ENCODE measurements at regions not wholly inside any gene's neighbourhood (a gene's known extent, or its start where the extent isn't known, plus 50 kb on each side); places are given as distances from the start of the nearest gene placed in this dataset.
"Not testable (repeated sequence)": the region's sequence is repeated elsewhere in the genome, so short reads cannot be mapped to it uniquely, and the experiment has no call there.

DNA sequence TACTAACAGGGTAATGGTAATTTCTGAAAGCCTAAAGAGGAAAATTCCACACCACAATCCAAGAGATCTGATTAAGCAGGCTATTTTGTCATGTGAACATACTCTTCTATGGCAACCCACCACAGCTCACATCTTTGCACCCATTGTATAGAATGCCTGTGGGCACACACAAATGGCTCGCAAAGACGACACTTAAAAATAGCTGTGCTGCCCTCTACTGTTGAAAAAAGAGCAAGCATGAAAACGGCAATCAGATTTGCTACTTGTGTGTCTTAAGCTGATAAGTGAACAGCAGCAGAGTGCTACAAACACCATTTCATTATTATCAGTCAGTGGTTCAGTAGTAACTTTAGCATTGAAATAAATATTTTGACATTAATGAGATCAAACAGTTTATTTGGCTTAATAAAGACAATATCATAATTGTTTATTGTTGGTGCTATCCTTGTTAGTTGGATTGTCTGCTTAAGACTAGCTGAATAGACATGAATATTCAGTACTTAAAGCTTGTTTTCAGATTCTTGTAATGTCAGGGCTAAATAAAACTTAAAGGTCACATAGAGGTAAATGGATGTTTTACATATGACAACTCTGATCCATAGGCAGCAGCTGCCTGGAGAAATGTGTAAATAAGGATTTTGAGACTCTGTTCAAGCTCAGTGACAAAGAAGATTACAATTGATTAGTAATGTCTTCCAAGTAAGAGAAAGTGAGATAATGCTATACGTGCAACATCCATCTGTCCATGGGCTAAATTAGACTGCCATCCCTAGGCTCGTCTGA, 199.1 kb downstream of the LRRN1 start:
- H3K36me3 ChIP-seq (replicated peaks): no peaks in the 10 kb centered on the region
- H3K4me3 ChIP-seq: no peak overlapping the region
- H3K27me3 ChIP-seq (ENCODE audit: low read depth): no peaks in the 10 kb centered on the region
- no peaks in the 10 kb centered on the region for H3K9me3 ChIP-seq
- DNase-seq (ENCODE audit: low spot score in 2 of 2): peak; percentile 49 to 60
- in situ Hi-C loops (cut with MboI; ENCODE audit: low sequenced_read_pairs): no loop called here
- no peaks in the 10 kb centered on the region for H3K4me1 ChIP-seq

DNA sequence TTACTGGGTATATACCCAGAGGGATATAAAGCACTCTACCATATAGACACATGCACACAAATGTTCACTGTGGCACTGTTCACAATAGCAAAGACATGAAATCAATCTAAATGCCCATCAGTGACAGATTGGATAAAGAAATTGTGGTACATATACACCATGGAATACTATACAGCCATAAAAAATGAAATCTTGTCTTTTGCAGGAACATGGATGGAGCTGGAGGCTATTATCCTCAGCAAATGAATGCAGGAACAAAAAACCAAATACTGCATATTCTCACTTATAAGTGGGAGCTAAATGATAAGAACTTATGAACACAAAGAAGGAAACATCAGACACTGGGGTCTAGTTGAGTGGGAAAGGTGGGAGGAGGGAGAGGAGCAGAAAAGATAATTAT, 200.1 kb downstream of the LRRN1 start:
- H3K36me3 ChIP-seq (replicated peaks); H3K27me3 ChIP-seq (ENCODE audit: low read depth); in situ Hi-C loops (cut with MboI; ENCODE audit: low sequenced_read_pairs); H3K9me3 ChIP-seq; DNase-seq (ENCODE audit: low spot score in 2 of 2); H3K4me3 ChIP-seq; H3K4me1 ChIP-seq: not testable (repeated sequence)

DNA sequence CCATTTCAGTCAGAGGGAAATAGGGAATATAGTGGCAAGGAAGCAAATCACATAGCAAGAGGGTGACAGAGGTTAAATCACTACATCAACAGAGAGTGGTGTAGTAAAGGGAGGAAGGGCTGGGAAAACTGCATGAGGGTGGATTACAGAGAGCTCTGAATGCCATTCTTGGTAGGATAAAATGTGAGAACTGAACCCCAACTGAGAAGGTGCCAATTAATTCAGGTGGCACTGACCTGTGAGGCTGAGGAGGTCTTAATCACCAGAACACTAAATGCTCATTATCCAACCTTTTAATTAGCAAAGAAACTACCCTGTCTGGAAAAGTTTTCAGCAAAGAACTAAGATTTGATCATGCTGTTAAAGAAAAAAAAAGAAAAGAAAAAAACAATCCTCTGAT, 202.7 kb downstream of the LRRN1 start:
- in situ Hi-C loops (cut with MboI; ENCODE audit: low sequenced_read_pairs): loop anchor here (25.0 kb wide), 1 partner anchor 790 kb away; no protein-coding TSS in a partner anchor
- no peaks in the 10 kb centered on the region for H3K27me3 ChIP-seq (ENCODE audit: low read depth)
- no peaks in the 10 kb centered on the region for H3K4me1 ChIP-seq
- no peaks in the 10 kb centered on the region for H3K9me3 ChIP-seq
- H3K36me3 ChIP-seq (replicated peaks): no peaks in the 10 kb centered on the region
- no peak for DNase-seq (ENCODE audit: low spot score in 2 of 2)
- H3K4me3 ChIP-seq: no peak overlapping the region

DNA sequence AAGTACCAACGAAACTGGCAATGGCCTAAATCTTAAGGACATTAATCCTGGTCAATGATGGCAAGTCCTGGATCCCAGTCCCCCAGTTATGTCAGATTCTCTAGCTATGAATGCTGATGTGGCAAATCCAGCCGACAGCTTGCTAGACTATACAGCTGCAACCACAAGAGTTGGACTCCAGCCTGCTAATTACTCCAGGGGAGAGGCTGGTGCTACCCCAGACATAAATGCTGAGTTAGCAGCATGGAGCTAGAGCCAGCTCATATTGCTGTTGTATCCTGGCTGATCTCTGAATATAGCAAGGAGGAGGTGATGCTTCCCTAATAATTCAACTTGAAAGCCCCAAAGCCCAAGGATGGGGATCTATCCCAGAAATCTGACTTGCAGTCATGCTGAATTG, 207.1 kb downstream of the LRRN1 start:
- H3K27me3 ChIP-seq (ENCODE audit: low read depth): no peaks in the 10 kb centered on the region
- no peaks in the 10 kb centered on the region for H3K36me3 ChIP-seq (replicated peaks)
- in situ Hi-C loops (cut with MboI; ENCODE audit: low sequenced_read_pairs): loop anchor here (25.0 kb wide), 1 partner anchor 794 kb away; no protein-coding TSS in a partner anchor
- H3K4me1 ChIP-seq: no peaks in the 10 kb centered on the region
- no peaks in the 10 kb centered on the region for H3K9me3 ChIP-seq
- DNase-seq (ENCODE audit: low spot score in 2 of 2): no peak
- H3K4me3 ChIP-seq: no peak overlapping the region

DNA sequence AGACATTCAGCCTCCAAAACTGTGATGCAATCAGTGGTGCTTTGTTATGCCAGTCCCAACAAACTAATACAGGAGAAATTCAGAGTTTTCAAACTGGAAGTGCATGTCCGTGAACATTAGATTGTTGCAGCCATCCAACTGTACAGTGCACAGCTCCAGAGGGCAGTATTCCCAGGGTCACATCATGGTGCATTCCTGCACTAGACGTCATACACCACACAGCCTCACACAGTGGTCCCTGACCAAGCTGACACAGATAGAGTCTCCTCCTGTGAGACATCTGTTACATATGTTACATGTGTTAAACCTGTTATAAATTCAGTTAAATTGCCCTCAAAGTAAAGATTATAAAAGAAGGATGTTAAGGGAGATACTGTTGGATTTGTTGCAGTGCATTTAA, 209.0 kb downstream of the LRRN1 start:
- DNase-seq (ENCODE audit: low spot score in 2 of 2): no peak
- no peaks in the 10 kb centered on the region for H3K36me3 ChIP-seq (replicated peaks)
- in situ Hi-C loops (cut with MboI; ENCODE audit: low sequenced_read_pairs): loop anchor here (25.0 kb wide), 1 partner anchor 796 kb away; no protein-coding TSS in a partner anchor
- H3K4me3 ChIP-seq: no peak overlapping the region
- no peaks in the 10 kb centered on the region for H3K27me3 ChIP-seq (ENCODE audit: low read depth)
- H3K4me1 ChIP-seq: no peaks in the 10 kb centered on the region
- no peaks in the 10 kb centered on the region for H3K9me3 ChIP-seq

DNA sequence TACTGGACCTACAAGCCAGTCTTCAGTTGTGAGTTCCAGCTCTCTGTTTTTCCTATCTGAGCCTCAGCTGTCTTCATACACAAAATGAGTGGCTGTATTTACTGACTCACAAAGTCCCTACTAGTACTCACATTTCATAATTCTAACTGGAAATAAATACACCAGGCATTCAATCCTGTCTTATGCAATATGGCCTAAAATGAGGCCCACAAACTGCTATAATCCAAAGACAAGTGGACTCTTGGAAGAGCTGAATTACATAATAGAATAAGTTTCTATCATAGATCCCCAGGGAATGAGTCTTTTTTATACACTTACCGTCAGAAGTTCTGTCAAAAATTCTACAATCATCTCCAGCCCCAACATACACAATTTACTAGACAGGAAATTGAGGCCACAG, 211.9 kb downstream of the LRRN1 start:
- in situ Hi-C loops (cut with MboI; ENCODE audit: low sequenced_read_pairs): loop anchor here (25.0 kb wide), 1 partner anchor 799 kb away; no protein-coding TSS in a partner anchor

DNA sequence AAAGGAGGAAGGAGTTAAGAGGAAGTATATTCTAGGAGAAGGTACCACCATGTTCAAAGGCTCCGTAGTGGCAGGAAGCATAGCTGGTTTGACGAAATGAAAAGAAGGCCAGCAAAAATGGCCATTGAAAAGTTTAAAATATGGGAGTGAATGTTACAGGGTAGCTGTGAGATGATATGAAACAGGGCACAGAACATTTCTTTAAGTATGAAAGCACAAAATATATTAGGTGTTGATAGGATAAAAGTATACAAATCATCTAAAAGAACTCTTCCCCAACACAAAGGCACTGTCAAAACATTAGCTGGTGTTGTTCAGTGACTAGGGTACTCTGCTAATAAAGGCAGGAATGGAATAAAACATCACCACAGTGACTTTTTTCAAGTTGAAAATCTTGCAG, 216.2 kb downstream of the LRRN1 start:
- Histone ChIP-seq H3K9me3 (no peaks in the 10 kb centered on the region), H3K4me3 (no peak overlapping the region), H3K36me3 (replicated peaks) (no peaks in the 10 kb centered on the region), H3K27me3 (ENCODE audit: low read depth) (no peaks in the 10 kb centered on the region), H3K4me1 (no peaks in the 10 kb centered on the region)
- DNase-seq (ENCODE audit: low spot score in 2 of 2): no peak
- in situ Hi-C loops (cut with MboI; ENCODE audit: low sequenced_read_pairs): loop anchor here (25.0 kb wide), 1 partner anchor 803 kb away; no protein-coding TSS in a partner anchor

More for the DNA sequence above, 211.9 kb downstream of the LRRN1 start:
- Histone ChIP-seq H3K9me3 (no peaks in the 10 kb centered on the region), H3K4me1 (no peaks in the 10 kb centered on the region), H3K4me3 (no peak overlapping the region), H3K27me3 (ENCODE audit: low read depth) (no peaks in the 10 kb centered on the region), H3K36me3 (replicated peaks) (no peaks in the 10 kb centered on the region)
- DNase-seq (ENCODE audit: low spot score in 2 of 2): no peak

DNA sequence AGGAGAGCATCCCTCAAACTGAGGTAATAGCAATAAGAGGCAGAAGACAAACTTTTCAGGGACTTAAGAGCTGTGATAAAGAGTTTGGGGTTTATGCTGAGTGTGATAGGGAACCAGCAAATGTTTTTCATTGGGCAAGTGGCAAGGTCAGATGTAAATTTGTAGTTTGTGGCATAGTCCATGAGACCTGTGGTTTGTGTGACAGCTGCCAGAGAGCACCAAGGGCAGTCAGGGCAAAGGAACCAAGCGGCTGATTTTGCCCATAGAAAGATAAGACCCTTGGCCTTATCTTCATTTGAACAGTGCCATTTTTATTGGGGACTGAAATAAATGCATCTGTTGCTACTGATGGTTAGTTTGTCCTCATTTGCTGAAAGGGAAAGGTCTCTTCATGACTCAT, 220.3 kb downstream of the LRRN1 start:
- H3K9me3 ChIP-seq: no peaks in the 10 kb centered on the region
- H3K4me1 ChIP-seq: no peaks in the 10 kb centered on the region
- H3K36me3 ChIP-seq (replicated peaks): no peaks in the 10 kb centered on the region
- H3K27me3 ChIP-seq (ENCODE audit: low read depth): no peaks in the 10 kb centered on the region
- no peak for DNase-seq (ENCODE audit: low spot score in 2 of 2)
- in situ Hi-C loops (cut with MboI; ENCODE audit: low sequenced_read_pairs): loop anchor here (25.0 kb wide), 1 partner anchor 807 kb away; no protein-coding TSS in a partner anchor
- no peak overlapping the region for H3K4me3 ChIP-seq

DNA sequence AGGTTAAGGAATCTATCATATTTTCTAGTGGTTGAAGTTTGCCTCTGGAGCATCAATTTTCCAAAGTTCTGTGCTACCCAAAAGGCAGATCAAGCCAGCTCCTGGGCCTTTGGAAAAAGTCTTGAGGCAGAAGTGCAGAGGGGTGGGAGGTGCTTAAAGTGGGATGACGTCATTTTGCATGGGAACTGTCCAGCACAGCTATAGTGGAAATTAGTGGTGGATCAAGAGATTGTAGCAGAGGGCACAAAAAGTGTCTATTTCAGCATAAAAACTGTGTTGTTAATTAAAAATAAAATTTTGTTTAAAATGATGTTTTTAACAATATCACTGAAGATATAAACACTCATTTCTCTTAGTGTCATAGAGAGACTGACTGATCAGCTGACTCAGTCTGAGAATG, 221.9 kb downstream of the LRRN1 start:
- H3K36me3 ChIP-seq (replicated peaks): no peaks in the 10 kb centered on the region
- DNase-seq (ENCODE audit: low spot score in 2 of 2): no peak
- no peaks in the 10 kb centered on the region for H3K9me3 ChIP-seq
- H3K4me1 ChIP-seq: no peaks in the 10 kb centered on the region
- no peak overlapping the region for H3K4me3 ChIP-seq
- no peaks in the 10 kb centered on the region for H3K27me3 ChIP-seq (ENCODE audit: low read depth)
- in situ Hi-C loops (cut with MboI; ENCODE audit: low sequenced_read_pairs): loop anchor here (25.0 kb wide), 1 partner anchor 809 kb away; no protein-coding TSS in a partner anchor

DNA sequence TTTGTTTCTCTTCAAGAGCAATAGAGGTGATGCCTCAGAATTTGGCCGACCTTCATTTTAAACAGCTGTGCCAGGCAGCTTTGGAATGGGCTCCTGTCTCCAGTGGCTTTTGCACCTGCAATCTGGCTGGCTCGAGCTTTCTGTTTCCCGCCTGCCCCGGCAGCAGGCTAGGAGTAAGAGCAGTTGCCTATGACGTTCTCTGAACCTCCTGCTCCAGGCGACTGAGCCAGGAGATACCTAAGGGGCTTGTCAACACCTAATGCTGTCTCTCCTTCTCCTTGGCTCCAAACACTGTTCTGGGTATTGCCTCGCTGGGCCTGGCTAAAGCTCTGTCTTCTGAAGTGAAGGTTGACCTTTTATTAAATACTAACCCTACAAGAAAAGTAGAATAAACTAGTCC, 229.9 kb downstream of the LRRN1 start:
- no peak for DNase-seq (ENCODE audit: low spot score in 2 of 2)
- H3K4me1 ChIP-seq: no peaks in the 10 kb centered on the region
- no peak overlapping the region for H3K4me3 ChIP-seq
- H3K27me3 ChIP-seq (ENCODE audit: low read depth): no peaks in the 10 kb centered on the region
- H3K36me3 ChIP-seq (replicated peaks): no peaks in the 10 kb centered on the region
- H3K9me3 ChIP-seq: no peaks in the 10 kb centered on the region
- in situ Hi-C loops (cut with MboI; ENCODE audit: low sequenced_read_pairs): no loop called here

DNA sequence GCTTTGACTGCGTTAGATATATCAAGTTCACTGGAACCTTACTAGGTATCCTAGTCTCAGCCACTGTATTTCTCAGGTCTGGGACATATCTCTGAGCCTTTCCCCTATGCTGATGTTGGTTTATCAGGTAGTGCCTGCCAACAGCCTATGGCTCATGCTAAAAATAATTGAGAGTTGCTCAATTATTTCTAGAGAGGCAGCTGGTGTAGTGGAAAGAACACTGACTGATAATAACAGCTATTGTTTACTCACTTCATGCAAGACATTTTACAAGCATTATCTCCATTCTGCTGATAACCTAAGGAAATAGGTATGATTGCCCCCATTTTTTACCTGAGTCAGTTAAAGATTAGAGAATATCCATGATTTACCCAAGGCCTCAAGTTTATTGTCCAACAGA, 231.4 kb downstream of the LRRN1 start:
- in situ Hi-C loops (cut with MboI; ENCODE audit: low sequenced_read_pairs): no loop called here
- no peak for DNase-seq (ENCODE audit: low spot score in 2 of 2)
- Histone ChIP-seq H3K4me3 (no peak overlapping the region), H3K36me3 (replicated peaks) (no peaks in the 10 kb centered on the region), H3K27me3 (ENCODE audit: low read depth) (no peaks in the 10 kb centered on the region), H3K9me3 (no peaks in the 10 kb centered on the region), H3K4me1 (no peaks in the 10 kb centered on the region)

DNA sequence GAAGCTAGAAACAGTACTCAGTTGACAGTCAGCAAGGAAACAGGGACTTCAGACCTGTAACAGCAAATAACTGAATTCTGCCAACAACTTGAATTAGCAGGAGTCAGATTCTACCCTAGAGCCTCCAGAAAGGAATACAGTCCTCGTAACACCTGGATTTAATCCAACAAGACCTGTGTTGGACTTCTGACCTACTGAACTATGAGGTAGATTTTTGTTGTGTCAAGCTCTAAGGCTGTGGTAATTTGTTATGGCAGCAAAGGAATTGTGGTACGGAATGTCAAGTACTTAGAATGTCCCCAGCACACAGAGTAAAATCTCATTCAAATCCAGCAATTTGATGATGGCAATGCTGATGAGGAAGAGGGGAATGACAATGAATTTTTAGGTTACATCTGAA, 234.1 kb downstream of the LRRN1 start:
- Histone ChIP-seq H3K9me3 (no peaks in the 10 kb centered on the region), H3K27me3 (ENCODE audit: low read depth) (no peaks in the 10 kb centered on the region), H3K36me3 (replicated peaks) (no peaks in the 10 kb centered on the region), H3K4me3 (no peak overlapping the region), H3K4me1 (no peaks in the 10 kb centered on the region)
- in situ Hi-C loops (cut with MboI; ENCODE audit: low sequenced_read_pairs): no loop called here
- DNase-seq (ENCODE audit: low spot score in 2 of 2): no peak

DNA sequence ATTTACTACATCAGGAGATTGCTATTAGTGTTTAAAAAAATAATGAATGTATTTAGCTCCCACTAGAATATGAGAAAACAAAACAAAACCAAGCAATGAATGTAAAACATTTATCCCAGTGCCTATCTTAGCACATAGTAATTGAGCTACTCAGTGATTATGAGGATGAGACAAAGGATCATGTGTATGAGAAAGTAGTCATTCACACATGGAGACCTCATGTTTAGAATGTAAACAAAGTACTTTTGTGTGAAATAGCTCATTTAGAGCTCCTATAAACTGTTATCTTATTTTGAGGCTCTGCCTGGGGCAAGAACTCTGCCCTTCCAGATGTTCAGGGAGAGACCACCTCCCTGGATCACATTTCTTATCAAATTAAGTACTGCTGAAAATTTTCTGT, 236.8 kb downstream of the LRRN1 start:
- DNase-seq (ENCODE audit: low spot score in 2 of 2): no peak
- Histone ChIP-seq H3K4me1 (no peaks in the 10 kb centered on the region), H3K27me3 (ENCODE audit: low read depth) (no peaks in the 10 kb centered on the region), H3K36me3 (replicated peaks) (no peaks in the 10 kb centered on the region), H3K4me3 (no peak overlapping the region), H3K9me3 (no peaks in the 10 kb centered on the region)
- in situ Hi-C loops (cut with MboI; ENCODE audit: low sequenced_read_pairs): no loop called here

DNA sequence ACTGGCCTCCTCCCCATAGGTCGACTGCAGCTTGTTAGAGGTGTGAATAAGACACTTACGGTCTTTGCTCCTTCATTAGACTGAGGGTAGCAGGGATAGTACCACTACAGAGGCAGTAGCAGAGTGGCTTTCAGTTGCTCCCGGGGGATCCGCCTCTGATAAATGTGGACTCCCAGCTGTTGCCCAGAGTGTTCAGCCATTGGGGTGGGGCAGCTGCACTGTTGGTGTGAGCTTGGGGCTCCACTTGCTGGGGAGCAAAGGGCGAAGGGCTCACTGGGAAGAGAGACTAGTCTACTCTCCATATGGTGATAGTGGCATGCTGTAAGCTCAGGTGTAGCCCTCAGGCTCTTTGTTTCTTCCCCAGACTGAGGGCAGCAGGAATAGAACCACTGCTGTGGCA, 239.1 kb downstream of the LRRN1 start:
- no peaks in the 10 kb centered on the region for H3K9me3 ChIP-seq
- DNase-seq (ENCODE audit: low spot score in 2 of 2): no peak
- H3K4me3 ChIP-seq: no peak overlapping the region
- H3K4me1 ChIP-seq: no peaks in the 10 kb centered on the region
- no peaks in the 10 kb centered on the region for H3K27me3 ChIP-seq (ENCODE audit: low read depth)
- no peaks in the 10 kb centered on the region for H3K36me3 ChIP-seq (replicated peaks)
- in situ Hi-C loops (cut with MboI; ENCODE audit: low sequenced_read_pairs): no loop called here

All from HAP-1 (cell line).